SK-N-SH (cell line): ENCODE measurements at regions not wholly inside any gene's neighbourhood (a gene's known extent, or its start where the extent isn't known, plus 50 kb on each side); places are given as distances from the start of the nearest gene placed in this dataset.
A peak's percentile ranks its signal among the peaks of the same experiment; 100 is the strongest.

Experiments
- CTCF ChIA-PET: fragments of 300-600, 350-600 bp; formaldehyde crosslinking; extraction: SDS; loops from one replicate; lab custom pipeline; 2021; lab: Yijun Ruan, JAX
- POLR2A ChIA-PET: fragments of 350-600 bp; sonication (Branson Sonifier 250); formaldehyde crosslinking; extraction: SDS; loops from one replicate; lab custom pipeline; 2020; ENCODE audit warnings: antibody characterized with exemption, inconsistent platforms; lab: Yijun Ruan, JAX
- DNase-seq: peaks from one replicate; pipeline ENCODE4 v3.0.0; 2012
- H2AFZ ChIP-seq: fragments of 200-600 bp; sonication (generic); 2 replicates; pipeline ENCODE4 v1.8.1; 2016; ENCODE audit warnings: antibody characterized with exemption, mild to moderate bottlenecking, low read depth
- H3F3A ChIP-seq: fragments of 200-600 bp; sonication (generic); replicated peaks from 2 replicates; pipeline ENCODE3; 2016; ENCODE audit warnings: antibody characterized with exemption, mild to moderate bottlenecking; ENCODE audit not compliant: insufficient read depth
- H3K27ac ChIP-seq, 2 experiments: fragments of 200-500 bp in 1 of 2; fragments of 200-600 bp in 1 of 2; sonication (Bioruptor generic) in 1 of 2; sonication (generic), shearing (Covaris generic) in 1 of 2; 2 replicates each; pipeline versions ENCODE4 v1.5.1 to v1.6.1; 2014 to 2016; ENCODE audit warnings: low read depth in 2 of 2, inconsistent platforms in 1 of 2, low read length in 1 of 2, mild to moderate bottlenecking in 1 of 2, mixed read lengths in 1 of 2
- H3K27me3 ChIP-seq: fragments of 200-600 bp; sonication (generic), shearing (Covaris generic); 2 replicates; pipeline ENCODE4 v1.6.1; 2016; ENCODE audit warnings: mixed run types; ENCODE audit not compliant: insufficient read depth
- H3K36me3 ChIP-seq, 2 experiments: fragments of 200-500 bp in 1 of 2; fragments of 200-600 bp in 1 of 2; sonication (Bioruptor generic) in 1 of 2; sonication (generic) in 1 of 2; replicated peaks in 1 of 2; 2 replicates each; pipeline versions ENCODE3 to v1.5.1; 2014 to 2016; ENCODE audit warnings: low read length in 1 of 2, mild to moderate bottlenecking in 1 of 2; ENCODE audit not compliant: insufficient read depth in 2 of 2, control insufficient read depth in 1 of 2
- H3K4me1 ChIP-seq, 2 experiments: fragments of 200-500 bp in 1 of 2; fragments of 200-600 bp in 1 of 2; sonication (Bioruptor generic) in 1 of 2; sonication (generic), shearing (Covaris generic) in 1 of 2; 2 replicates each; pipeline versions ENCODE4 v1.5.1 to v1.6.1; 2014 to 2016; ENCODE audit warnings: low read depth in 1 of 2, low read length in 1 of 2, mixed run types in 1 of 2; ENCODE audit not compliant: insufficient read depth in 2 of 2, control insufficient read depth in 1 of 2
- H3K4me2 ChIP-seq: fragments of 200-600 bp; sonication (generic), shearing (Covaris generic); 2 replicates; pipeline ENCODE4 v1.6.1; 2017; ENCODE audit warnings: mixed run types
- H3K4me3 ChIP-seq, 2 experiments: fragments of 200-500 bp in 1 of 2; fragments of 200-600 bp in 1 of 2; sonication (Bioruptor generic) in 1 of 2; sonication (generic), shearing (Covaris generic) in 1 of 2; 2 replicates each; pipeline versions ENCODE4 v1.5.1 to v1.8.1; 2014 to 2016; ENCODE audit warnings: low read depth in 2 of 2, inconsistent platforms in 1 of 2, low read length in 1 of 2, mild to moderate bottlenecking in 1 of 2, mixed read lengths in 1 of 2, moderate library complexity in 1 of 2
- H3K79me2 ChIP-seq: fragments of 200-600 bp; sonication (generic); 2 replicates; pipeline ENCODE4 v1.8.1; 2017; ENCODE audit warnings: mild to moderate bottlenecking; ENCODE audit not compliant: insufficient read depth
- H3K9ac ChIP-seq: fragments of 200-600 bp; sonication (generic); 2 replicates; pipeline ENCODE4 v1.6.1; 2017; ENCODE audit warnings: mixed run types
- H3K9me2 ChIP-seq: fragments of 200-600 bp; sonication (generic); 2 replicates; pipeline ENCODE4 v1.6.1; 2017; ENCODE audit warnings: mixed run types
- H3K9me3 ChIP-seq: fragments of 200-600 bp; sonication (generic); 2 replicates; pipeline ENCODE4 v1.6.1; 2017; ENCODE audit warnings: mixed run types, mild to moderate bottlenecking, moderate library complexity
- H4K20me1 ChIP-seq: fragments of 200-600 bp; sonication (generic); 2 replicates; pipeline ENCODE4 v1.6.1; 2017; ENCODE audit warnings: mild to moderate bottlenecking, mixed run types; ENCODE audit not compliant: insufficient read depth
- CHD2 ChIP-seq: fragments of 150-350 bp; IDR thresholded peaks from 2 replicates; pipeline ENCODE4 v1.6.1; 2018; ENCODE audit warnings: low read length; ENCODE audit not compliant: partially characterized antibody
- EP300 ChIP-seq, 2 experiments: IDR thresholded peaks; 2 replicates each; pipeline versions ENCODE4 v1.4.0 to v1.6.1; 2012; ENCODE audit warnings: borderline replicate concordance in 1 of 2, low read depth in 1 of 2, low read length in 1 of 2
- FOSL2 ChIP-seq: IDR thresholded peaks from 2 replicates; pipeline ENCODE4 v1.4.0; 2012; ENCODE audit warnings: low read depth, mild to moderate bottlenecking, moderate library complexity, borderline replicate concordance
- FOXM1 ChIP-seq: IDR thresholded peaks from 2 replicates; pipeline ENCODE4 v1.4.0; 2012; ENCODE audit warnings: low read depth, mild to moderate bottlenecking
- GABPA ChIP-seq: IDR thresholded peaks from 2 replicates; pipeline ENCODE4 v1.4.0; 2012; ENCODE audit warnings: low read depth, mild to moderate bottlenecking
- JUND ChIP-seq: IDR thresholded peaks from 2 replicates; pipeline ENCODE4 v1.4.0; 2012
- MXI1 ChIP-seq: IDR thresholded peaks from 2 replicates; pipeline ENCODE4 v1.6.1; 2012; ENCODE audit warnings: mild to moderate bottlenecking, low read depth, low read length, improper control_type of control experiment
- RAD21 ChIP-seq: IDR thresholded peaks from 2 replicates; pipeline ENCODE4 v1.6.1; 2012; ENCODE audit warnings: mild to moderate bottlenecking, low read length
- RFX5 ChIP-seq: IDR thresholded peaks from 2 replicates; pipeline ENCODE4 v1.6.1; 2012; ENCODE audit warnings: mild to moderate bottlenecking, improper control_type of control experiment, low read length
- SIN3A ChIP-seq: IDR thresholded peaks from 2 replicates; pipeline ENCODE4 v1.6.1; 2012; ENCODE audit warnings: low read depth, mild to moderate bottlenecking, low read length, moderate library complexity, borderline replicate concordance
- SMC3 ChIP-seq: IDR thresholded peaks from 2 replicates; pipeline ENCODE4 v1.6.1; 2012; ENCODE audit warnings: low read depth, low read length, improper control_type of control experiment
- TCF12 ChIP-seq: IDR thresholded peaks from 2 replicates; pipeline ENCODE4 v1.4.0; 2012
- TEAD4 ChIP-seq: IDR thresholded peaks from 2 replicates; pipeline ENCODE4 v1.4.0; 2012; ENCODE audit warnings: mild to moderate bottlenecking, borderline replicate concordance; ENCODE audit not compliant: insufficient read depth
- USF1 ChIP-seq: IDR thresholded peaks from 2 replicates; pipeline ENCODE4 v1.4.0; 2012; ENCODE audit warnings: low read depth, borderline replicate concordance
- USF2 ChIP-seq: fragments of 150-350 bp; IDR thresholded peaks from 2 replicates; pipeline ENCODE4 v1.6.1; 2017; ENCODE audit warnings: antibody characterized with exemption, low read length, low read depth, borderline replicate concordance
- ZBTB33 ChIP-seq: IDR thresholded peaks from 2 replicates; pipeline ENCODE4 v1.4.0; 2012; ENCODE audit warnings: low read depth, borderline replicate concordance
- WGBS: methylation state at CpG from one replicate; pipeline ENCODE4 v1.1.6; 2017; ENCODE audit warnings: low lambda C conversion rate; 5-methylcytosine and 5-hydroxymethylcytosine counted together
- TF ChIP-seq, protein P1 (sequence below): IDR thresholded peaks from 2 replicates; pipeline ENCODE4 v1.4.0; 2012; ENCODE audit warnings: low read depth

DNA sequence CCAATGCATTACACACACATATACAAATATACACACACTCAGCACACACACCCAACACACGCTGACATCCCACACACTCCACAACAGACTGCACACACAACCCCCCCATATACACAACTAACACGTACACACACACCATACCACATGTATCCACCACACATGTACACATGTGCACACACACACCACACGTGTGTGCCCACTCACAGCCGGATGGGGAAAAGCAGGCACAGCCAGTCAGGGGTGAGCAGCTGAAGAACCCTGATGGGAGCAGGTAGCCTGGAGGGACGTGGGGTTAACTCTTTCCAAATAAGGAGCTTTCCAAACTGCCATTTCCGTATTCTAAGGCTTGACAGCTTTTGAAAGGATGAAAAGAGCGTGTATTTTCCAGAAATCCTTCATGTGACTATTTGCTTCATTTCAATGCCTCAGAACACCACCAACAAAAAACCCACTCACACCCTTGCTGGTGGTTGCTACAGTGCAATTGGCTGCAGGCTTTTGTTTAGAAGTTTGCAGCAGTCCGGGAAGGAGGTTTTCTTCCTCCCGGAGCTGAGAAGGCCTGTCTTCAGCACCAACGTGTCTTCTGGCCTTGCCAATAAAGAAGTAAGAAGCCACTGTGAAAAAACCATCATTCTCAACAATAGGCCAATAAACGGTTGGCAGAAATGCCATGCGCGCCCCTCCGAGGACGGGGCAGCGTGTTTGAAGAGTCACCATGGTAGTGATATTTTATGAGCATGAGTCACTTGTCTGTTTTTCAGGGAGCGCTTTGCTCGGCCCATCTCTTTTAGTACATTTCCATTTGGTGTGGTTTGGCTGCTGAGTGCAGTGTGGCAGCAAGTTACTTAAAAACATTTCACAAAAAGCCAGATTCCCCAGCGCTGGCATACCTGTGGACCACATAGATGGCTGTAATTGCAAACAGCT is 131.3 kb upstream of the GMDS start:
- no peak overlapping the region for H2AFZ ChIP-seq
- H3K4me1 ChIP-seq = no peaks in the 10 kb centered on the region; a peak in 1 of 4 replicates
- ChIA-PET CTCF (no interaction called here), POLR2A (no interaction called here)
- no peak overlapping the region for H3K4me3 ChIP-seq
- no peak overlapping the region for H3K9ac ChIP-seq
- no peak overlapping the region for H3K4me2 ChIP-seq
- no peaks in the 10 kb centered on the region for H3K36me3 ChIP-seq
- no peaks in the 10 kb centered on the region for H3K9me2 ChIP-seq
- no peak overlapping the region; a peak in 1 of 4 replicates for H3K27ac ChIP-seq
- no peak for DNase-seq
- no peaks in the 10 kb centered on the region for H3K9me3 ChIP-seq
- H4K20me1 ChIP-seq = no peaks in the 10 kb centered on the region
- no peaks in the 10 kb centered on the region for H3K27me3 ChIP-seq
- no peaks in the 10 kb centered on the region for H3F3A ChIP-seq
- 63% methylated on average over 18 of the region's 19 CpGs for WGBS
- TF ChIP-seq TCF12 (0 out of 2 replicates have a peak, but pooled peaks have one; percentile 12), RAD21 (no peak), JUND (no peak)
- TF ChIP-seq, protein P1, sequence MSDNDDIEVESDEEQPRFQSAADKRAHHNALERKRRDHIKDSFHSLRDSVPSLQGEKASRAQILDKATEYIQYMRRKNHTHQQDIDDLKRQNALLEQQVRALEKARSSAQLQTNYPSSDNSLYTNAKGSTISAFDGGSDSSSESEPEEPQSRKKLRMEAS = no peak
- TF ChIP-seq, all 33 proteins: peak for 1
- H3K79me2 ChIP-seq = no peaks in the 10 kb centered on the region

GRCh38 chr6:2375443-2375842 is 130.0 kb upstream of the GMDS start:
- H3K4me2 ChIP-seq = no peak overlapping the region
- ChIA-PET POLR2A (no interaction called here), CTCF (interaction anchor here (1.8 kb wide), 1 partner anchor 21 kb away, joined by 4 read pairs; no protein-coding TSS in a partner anchor)
- no peaks in the 10 kb centered on the region for H3K79me2 ChIP-seq
- DNase-seq = no peak
- H3K27ac ChIP-seq = no peak overlapping the region
- no peaks in the 10 kb centered on the region for H3K9me3 ChIP-seq
- no peaks in the 10 kb centered on the region for H3K36me3 ChIP-seq
- H2AFZ ChIP-seq = no peak overlapping the region
- WGBS = 81% methylated on average over 17 of the region's 17 CpGs
- H4K20me1 ChIP-seq = no peaks in the 10 kb centered on the region
- TF ChIP-seq FOSL2 = no peak
- no peak for TF ChIP-seq SMC3
- no peak for TF ChIP-seq SIN3A
- TF ChIP-seq USF1 = no peak
- no peak for TF ChIP-seq CHD2
- H3K9me2 ChIP-seq = no peaks in the 10 kb centered on the region
- no peaks in the 10 kb centered on the region; a peak in 1 of 4 replicates for H3K4me1 ChIP-seq
- H3F3A ChIP-seq = no peaks in the 10 kb centered on the region
- H3K4me3 ChIP-seq = no peak overlapping the region
- no peak overlapping the region for H3K9ac ChIP-seq
- H3K27me3 ChIP-seq = no peaks in the 10 kb centered on the region

- POLR2A ChIA-PET = no interaction called here
- 80% methylated on average over 8 of the region's 8 CpGs for WGBS
- no peaks in the 10 kb centered on the region for H4K20me1 ChIP-seq
- H3K36me3 ChIP-seq = no peaks in the 10 kb centered on the region
- no peak overlapping the region for H3K27ac ChIP-seq
- DNase-seq = no peak
- H3K4me1 ChIP-seq = no peaks in the 10 kb centered on the region
- H3K79me2 ChIP-seq = no peaks in the 10 kb centered on the region
- no peak overlapping the region for H3K4me2 ChIP-seq
- H2AFZ ChIP-seq = no peak overlapping the region
- CTCF ChIA-PET = interaction anchor here (0.6 kb wide), 1 partner anchor 301 kb away, joined by 4 read pairs; no protein-coding TSS in a partner anchor
- H3K9ac ChIP-seq = no peak overlapping the region
- H3K4me3 ChIP-seq = no peak overlapping the region
- no peaks in the 10 kb centered on the region for H3K27me3 ChIP-seq
- H3K9me2 ChIP-seq = no peaks in the 10 kb centered on the region
- H3F3A ChIP-seq = no peaks in the 10 kb centered on the region
- H3K9me3 ChIP-seq = no peaks in the 10 kb centered on the region
- TF ChIP-seq MXI1 (no peak), SIN3A (no peak), FOXM1 (no peak), USF2 (no peak), GABPA (no peak), TEAD4 (no peak), RFX5 (no peak), TCF12 (no peak), ZBTB33 (no peak), EP300 (IDR thresholded peaks at IDR 0.05; ENCODE audit: borderline replicate concordance in 1 of 2, low read depth in 1 of 2, low read length in 1 of 2) (no peak)
- TF ChIP-seq, protein P1 = no peak
These were observed 124.2 kb upstream of the GMDS start for GRCh38 chr6:2369606-2370005.
